Activated CD4-positive, CD25-positive, alpha-beta regulatory T cell treated with anti-CD3 and anti-CD28 coated beads, Interleukin-2, amount 50 U/mL, for 16 hours (primary cell): ENCODE measurements at regions not wholly inside any gene's neighbourhood (a gene's known extent, or its start where the extent isn't known, plus 50 kb on each side); places are given as distances from the start of the nearest gene placed in this dataset.

Source experiments
- DNase-seq: peaks from one replicate; pipeline ENCODE4 v3.0.0-alpha.2; 2020; ENCODE audit warnings: low read depth, low spot score

DNA sequence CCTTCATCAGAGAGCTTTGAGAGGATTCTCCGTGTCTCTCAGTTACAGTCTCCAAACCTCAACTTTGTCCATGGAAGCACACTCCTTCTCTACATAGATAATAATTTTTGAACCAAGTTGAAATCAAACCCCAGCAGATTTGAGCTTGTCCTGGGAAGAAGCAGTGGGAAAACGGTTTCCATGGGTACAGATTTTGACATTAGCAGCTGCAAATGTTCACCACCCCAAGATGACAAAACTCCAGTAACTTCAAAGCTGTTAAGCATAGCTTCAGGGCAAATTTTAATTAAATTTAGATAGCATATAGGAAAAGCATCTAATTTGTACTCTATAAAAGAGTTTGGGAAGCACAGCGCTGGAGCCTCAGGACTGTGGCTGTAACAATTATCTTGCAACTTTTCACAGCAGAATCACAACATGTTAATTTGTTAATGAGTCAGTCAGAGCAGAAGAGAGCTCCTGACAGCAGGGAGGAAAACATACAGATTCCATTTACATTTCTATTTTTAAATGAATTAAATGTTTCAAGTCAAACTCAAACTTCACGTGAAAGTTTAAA lies 240.7 kb downstream of the BMP7 start:
- no peak for DNase-seq

DNA sequence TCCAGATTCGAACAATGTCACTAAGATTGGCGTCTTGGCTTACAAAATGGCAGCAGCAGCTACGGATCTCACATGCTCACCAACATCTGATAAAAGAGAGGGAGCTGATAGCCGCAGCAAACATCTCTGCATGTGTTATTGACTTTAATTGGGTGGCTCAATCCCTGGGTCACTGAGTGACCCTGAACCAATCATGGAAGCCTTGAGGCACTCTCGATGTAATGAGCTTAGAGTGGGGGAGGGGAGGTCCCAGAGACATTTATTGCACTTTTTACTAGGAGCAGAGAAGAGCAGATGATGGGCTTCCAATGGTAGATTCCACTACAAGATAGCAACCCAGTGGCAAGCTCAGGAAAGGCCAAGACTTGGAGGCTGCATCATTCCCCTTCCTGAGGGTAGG lies 238.7 kb downstream of the BMP7 start:
- no peak for DNase-seq

DNA sequence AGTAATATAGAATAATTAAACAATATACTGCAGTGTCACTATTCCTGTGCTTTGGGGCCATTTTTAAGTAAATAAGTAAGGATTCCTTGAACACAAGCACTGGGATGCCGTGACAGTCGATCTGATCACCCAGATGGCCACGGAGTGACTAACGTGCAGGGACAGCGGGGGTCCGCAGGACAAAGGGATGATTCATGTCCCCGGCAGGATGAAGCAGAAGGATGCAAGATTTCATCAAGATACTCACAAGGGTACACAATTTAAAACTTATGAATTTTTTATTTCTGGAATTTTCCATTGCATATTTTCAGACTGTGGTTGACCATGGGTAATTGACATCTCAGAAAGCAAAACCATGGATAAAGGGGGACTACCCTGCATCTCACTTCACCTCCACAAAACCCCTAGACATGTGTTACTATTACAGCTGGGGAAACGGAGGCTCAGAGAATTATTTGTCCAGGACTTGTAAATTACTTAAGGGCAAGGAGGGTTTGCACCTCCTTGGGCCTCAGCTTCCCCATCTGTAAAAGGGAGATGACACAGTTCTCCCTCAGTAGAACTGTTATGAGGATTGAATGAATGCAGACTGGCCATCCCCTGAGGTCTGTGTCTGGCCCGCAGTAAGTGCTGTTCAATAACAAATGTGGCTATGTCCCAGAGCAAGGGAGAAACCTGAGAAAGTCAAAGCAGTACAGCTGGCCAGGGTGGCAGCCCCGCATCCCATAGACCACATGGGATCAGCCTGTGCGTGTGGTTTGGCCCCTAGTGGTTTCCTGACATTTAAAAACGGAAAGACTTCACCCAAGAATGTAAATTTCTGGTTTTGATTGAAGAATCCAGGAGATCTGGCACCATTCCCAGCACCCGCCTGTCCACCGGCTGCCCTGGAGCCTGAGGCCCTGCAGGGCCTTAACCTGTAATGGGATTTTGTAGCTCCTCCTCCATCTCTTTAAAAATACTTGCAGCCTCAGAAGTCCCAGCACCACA lies 235.5 kb downstream of the BMP7 start:
- DNase-seq: no peak

DNA sequence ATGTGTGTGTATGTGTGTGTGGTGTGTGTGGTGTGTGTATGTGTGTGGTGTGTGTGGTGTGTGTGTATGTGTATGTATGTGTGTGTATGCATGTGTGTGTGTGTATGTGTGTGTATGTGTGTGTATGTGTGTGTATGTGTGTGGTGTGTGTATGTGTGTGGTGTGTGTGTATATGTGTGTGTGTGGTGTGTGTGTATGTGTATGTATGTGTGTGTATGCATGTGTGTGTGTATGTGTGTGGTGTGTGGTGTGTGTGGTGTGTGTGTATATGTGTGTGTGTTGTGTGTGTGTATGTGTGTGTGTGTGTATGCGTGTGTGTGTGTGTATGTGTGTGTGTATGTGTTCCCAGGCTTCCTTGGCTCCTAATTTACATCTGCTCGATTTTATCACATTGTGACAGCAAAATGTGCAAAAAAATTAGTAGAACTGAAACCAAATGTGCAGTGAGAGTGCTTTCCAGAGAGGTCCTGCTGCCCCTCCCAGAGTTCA lies 234.5 kb downstream of the BMP7 start:
- no peak for DNase-seq

DNA sequence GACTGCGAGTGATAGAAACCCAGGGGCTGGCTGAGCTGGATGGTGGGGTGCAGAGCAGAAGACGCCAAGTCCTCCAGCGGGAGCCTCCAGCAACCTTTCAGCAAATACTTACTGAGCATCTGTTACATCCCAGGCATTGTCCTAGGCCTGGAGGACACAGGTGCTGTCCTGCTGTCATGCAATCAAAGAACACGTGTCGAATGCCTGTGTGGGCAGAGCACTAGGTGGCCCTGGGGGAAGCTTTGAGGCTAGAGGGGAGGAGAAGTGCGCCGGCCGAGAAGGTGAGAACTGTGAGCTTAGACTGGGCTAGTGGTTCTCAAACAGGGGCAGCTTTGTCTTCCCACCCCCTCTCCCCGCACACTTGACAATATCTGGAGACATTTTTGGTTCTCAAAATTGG lies 233.6 kb downstream of the BMP7 start:
- DNase-seq: no peak

DNA sequence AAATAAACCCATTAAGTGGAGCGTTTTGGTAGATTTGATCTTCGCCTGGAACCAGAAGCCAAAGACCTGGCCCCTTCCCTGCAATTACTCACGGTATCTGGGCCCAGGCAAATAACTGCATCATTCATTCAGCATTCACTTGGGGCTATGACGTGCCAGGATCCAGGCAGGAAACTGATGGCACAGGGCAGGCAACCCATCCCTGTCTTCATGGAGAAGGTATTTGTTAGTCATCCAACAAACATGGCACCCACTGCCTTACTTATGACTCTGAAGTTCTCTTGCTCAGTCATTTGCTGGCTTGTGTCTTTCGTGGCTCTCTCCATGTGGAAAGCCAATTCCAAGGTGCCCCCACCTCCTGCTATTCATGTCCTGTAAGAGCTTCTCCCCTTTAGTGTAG lies 232.4 kb downstream of the BMP7 start:
- DNase-seq: no peak

DNA sequence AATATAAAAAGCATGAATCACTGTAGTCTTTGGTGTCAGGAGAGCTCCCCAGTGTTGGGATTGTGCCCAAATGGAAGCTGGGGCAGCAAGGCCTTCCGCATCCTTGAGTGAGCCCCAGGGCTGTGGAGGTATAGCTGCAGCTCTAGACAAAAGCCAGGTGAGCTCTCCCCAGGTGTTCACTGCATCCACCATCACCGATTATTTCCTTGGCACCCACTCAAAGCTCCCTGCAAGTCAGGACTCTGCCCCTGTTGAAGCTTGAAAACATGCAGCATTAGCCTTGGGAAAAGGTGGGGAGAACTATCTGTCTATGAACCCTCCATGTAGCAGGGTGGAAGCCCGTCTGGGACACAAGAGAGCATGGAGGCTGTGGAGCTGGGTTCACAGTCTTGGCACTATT lies 228.8 kb downstream of the BMP7 start:
- DNase-seq: no peak

DNA sequence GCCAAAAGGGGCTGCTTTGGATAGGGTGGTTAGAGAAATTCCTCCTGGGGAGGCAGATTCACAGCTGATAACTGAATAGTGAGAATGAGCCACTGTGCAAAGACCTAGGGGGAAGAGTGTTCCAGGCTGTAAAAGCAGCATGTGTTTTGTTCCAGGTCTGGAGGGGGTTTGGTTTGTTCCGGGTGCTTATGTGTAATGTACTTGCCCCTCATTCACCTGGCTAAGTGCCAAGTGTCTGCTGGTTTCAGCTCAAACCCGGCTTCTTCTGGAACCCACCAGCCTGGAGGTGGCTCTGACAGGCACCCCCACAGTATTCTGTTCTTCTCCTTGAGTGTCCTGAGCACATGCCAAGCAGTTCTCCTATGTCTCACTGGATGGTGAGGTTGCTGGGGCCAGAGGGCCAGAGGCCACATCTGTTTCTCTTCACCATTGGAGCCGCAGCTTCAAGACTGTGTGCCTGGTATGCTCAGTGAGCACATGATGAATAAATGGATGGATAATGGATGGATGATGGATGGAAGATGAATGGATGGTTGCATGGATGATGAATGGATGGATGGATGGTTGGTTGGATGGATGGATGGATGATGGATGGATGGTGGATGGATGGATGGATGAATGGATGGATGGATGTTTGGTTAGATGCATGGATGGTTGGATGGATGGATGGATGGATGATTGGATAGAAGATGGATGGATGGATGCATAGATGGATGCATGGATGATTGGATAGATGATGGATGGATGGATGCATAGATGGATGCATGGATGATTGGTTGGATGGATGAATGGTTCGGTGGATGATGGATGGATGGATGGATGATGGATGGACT lies 227.6 kb downstream of the BMP7 start:
- no peak for DNase-seq

DNA sequence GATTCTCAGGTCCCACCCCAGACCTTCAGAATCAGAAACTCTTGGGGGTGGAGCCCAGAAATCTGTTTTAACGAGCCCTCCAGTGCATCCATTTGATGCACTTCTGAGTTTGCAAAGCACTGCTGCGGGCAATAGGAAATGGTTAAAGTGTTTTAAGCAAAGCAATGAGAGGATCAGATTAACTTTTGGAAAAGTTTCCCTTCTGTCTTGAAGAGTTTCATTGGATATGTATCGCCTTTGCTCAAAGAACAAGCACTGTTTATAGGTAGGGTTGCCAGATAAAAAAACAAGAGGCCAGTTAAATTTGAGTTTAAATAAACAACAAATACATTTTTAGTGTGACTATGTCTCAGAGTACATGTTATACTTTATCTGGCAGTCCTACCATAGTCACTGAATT lies 226.0 kb downstream of the BMP7 start:
- DNase-seq: no peak

DNA sequence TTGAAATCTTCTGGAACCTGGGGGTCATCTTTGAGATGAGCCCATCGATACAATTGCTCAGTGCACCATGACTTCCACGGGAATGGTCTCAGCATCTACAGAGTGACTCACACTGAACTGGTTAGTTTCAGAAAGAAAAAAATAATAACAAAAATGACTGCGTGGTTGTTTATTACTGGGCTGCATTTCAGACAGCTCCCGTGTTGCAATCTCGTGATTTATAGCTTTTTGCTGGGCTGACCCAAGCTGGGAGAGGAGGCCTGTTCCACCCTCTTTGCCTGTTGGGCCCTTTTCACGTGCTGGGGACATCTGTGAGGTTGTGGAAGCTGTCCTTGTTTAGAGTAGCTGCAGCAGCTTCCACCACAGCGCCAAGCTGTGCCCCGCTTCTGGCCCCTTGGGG lies 225.5 kb downstream of the BMP7 start:
- DNase-seq: no peak

DNA sequence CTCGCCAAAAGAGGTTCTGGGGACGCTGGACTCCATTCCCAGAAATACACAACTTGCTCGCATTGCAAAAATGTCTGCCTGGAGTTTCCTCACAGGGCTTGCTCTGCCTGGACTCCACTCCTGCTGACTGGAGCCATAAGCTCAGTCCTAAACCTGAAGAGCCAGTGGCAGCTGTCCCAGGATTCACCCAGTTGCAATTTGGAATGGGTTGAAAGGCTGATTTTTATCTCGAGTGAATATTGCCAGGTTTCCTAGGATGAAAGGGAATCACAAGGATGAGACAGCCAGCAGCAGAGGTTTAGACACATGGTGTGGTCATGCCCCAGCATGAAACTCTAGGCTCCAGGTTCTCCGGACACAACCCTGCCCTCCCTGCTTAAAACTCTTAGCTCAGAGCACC lies 223.3 kb downstream of the BMP7 start:
- no peak for DNase-seq

DNA sequence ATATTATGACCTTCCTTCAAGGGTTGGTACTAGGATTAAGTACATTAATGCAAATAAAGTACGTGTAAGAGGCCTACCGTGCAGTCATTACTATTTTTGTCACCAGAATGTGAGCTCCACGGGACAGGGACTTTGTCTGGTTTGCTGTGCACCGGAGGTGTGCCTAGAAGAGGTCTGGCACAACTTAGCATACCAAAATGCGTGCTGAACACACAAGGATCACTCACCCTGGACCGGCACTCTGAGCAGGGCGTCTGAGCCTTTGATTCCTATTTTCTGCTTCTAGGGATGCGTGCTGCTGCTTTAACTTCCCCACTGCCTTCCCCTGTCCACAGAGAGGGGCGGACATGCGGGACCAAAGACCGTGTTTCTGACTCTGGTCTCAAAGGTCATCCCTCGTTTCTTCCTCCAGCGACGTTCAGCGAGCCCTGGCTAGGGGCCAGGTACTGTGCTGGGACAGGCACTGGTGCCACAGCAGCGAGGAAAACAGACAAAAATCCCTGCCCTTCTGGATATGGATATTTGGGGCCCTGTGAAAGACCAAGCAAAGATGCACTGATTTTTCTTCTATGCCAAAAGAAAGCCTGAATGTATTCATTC lies 222.7 kb downstream of the BMP7 start:
- no peak for DNase-seq

DNA sequence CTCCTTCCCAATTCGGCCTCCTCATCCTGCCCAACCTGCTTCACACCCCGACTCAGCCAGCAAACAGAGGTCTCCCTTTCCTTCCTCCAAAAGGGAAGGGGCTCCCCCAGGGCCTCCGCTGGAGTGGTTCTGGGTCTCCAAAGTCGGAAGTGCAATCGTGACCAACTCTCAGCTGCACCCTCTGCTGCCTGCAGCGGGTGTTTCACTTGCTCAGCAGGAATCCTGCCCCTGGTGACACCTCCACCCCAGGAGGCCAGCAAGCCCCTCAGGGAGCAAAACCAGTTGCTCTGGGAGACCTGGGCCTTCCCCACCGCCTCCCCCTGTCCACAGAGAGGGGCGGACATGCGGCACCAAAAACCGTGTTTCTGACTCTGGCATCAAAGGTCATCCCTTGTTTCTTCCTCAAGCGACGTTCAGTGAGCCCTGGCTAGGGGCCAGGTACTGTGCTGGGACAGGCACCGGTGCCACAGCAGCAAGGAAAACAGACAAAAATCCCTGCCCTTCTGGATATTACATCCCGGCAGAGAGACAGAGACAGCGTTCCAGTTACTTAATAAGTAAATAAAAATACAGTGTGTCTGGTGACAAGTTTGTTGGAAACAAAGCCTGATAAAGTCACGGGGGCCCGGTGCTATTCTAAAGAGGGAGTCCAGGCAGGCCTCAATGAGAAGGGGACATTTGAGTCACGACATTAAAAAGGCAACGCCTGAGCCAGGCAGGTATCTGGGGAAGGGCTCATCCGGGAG lies 219.0 kb downstream of the BMP7 start:
- DNase-seq: no peak

DNA sequence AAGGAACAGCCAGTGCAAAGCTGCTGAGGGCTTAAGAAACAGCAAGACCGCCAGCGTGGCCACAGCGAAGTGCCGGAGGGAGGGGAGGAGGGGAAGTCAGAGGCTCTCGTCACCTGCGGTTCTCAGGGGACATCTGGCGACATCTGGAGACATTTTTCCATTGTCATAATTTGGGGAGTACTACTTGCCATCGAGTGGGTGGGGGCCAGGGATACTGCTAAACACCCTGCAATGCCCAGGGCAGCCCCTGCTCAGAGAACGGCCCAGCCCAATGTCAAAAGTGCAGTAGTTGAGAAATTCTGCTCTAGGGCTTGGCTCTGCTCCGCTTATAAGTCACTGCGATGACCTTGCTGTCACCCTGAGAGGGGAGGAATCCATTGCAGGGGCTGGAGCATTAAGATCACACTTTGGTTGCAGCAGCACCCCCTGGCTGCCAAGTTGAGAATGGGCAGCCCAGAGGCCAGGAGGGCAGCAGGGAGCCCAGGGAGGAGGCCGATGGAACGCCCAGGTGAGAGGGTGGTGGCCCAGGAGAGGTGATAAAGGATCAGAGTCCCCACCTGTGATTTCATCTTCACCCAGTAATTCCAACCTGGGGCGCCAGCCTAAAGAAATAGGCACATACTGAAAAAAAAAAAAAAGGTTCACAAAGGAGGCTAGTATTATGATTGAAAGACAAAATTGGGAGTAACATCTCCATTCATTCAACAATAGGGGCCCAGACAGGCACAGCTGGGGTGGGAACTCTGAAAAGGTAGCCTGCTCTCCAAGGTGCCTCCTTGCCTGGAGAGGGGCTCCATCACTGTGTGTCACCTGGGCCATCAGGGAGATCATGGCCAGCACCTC lies 218.2 kb downstream of the BMP7 start:
- DNase-seq: no peak

DNA sequence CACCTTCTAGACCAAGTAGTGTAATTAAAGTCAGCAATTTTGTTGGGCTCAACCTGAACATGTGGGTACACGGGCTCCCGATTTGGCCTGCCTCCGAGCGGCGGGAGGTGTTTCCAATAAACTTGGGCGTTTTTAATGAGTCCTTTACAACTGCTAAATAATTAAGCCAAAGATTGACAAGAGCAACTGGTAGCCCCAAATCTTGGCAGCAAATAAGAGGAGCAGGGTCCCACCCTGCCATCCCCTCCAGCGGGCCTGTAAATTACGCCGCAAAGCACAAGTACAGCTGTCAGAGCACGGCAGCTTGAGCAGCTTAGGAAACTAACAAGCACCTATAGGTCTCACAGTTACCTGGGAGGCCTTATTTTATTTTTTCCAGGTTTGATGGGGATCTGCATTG lies 217.1 kb downstream of the BMP7 start:
- DNase-seq: no peak

DNA sequence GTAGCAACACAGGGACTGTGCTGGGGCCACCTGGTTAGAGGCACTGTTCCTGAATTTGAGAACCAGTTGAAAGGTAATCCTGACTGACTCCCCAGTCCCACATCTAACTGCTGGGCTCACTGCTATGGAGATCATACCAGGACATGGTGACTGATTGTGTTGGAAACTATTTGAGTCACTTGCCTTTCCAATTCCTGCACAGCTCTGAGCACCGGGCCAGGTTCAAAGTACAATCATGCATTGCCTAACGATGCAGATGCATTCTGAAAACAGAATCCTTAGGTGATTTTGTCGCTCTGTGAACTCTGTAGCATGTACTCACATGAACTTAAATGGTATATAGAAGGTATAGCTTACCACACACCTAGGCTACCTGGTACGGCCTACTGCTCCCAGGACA lies 215.3 kb downstream of the BMP7 start:
- DNase-seq: no peak

DNA sequence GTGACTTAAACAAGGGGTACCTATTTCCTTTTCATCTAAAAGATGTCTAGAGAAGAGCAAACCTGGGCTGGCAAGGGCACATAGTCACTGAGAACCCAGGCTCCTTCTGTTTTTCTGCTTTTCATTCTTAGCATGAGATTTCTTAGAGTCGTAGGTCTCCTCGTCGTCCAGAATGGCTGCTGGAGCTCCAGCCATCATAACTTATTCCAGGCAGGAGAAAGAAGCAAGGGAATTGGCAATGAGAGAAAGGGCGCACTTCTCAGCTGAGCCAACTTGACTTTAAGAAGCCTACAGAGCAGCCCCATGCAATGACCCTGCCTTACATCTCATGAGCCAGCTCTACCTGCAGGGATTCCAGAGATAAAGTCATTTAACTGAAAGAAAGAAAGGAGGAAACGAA lies 213.4 kb downstream of the BMP7 start:
- DNase-seq: no peak

DNA sequence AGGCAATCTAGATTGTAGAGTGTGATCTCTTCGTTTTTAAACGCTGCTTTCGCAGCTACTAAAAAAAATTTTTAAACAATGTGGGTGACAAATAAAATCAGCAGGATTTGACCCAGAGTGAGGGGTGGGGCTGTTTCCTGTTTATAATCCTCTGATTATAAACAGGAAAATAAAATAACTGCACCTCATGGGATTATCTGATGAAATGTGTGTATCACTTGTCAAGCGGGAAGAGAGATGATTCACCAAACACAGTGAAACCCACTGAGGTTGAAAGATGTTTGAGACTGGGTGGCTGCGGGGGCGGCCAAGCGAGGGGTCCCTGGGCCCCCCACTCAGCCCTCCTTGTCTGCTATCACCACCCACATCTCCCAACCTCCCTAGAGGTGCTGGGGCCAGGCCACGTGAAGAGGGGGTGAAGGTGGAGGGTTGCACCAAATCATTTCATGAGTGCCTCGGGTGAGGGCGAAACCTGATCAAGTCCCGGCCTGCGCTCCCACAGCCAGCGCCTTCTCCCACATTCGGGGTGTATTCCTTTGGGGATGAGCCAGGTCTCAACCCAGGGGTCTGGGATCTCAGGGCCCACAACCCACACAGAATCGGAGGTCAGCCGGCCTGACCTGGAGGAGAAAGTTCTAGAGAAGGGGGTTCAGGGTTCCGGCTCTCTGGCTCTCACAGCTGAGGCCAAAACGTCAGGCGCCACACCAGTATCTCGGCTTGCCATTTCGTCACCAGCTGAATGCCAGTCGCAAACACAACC lies 212.5 kb downstream of the BMP7 start:
- DNase-seq: no peak

DNA sequence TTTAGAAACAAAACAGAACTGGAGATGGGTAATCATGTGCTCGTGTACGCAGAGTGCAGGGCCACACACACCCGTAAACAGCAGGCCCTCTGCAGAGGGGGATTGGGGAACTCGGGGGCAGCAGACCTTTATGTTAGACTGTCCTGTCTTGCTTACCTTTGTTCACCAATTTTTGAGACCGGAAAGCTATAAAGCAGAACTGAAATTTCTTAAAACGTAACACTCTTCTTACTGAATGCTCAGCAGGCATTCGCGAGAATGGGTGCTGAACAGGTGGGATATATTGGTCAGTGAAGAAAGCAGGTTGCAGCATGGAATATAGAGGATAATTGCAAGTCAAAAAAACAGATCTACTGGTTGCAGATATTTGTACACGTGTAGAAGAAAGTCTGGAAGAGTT lies 211.1 kb downstream of the BMP7 start:
- DNase-seq: no peak
